ENCODE measurements at regions not wholly inside any gene's neighbourhood (a gene's known extent, or its start where the extent isn't known, plus 50 kb on each side); places are given as distances from the start of the nearest gene placed in this dataset.

DNA sequence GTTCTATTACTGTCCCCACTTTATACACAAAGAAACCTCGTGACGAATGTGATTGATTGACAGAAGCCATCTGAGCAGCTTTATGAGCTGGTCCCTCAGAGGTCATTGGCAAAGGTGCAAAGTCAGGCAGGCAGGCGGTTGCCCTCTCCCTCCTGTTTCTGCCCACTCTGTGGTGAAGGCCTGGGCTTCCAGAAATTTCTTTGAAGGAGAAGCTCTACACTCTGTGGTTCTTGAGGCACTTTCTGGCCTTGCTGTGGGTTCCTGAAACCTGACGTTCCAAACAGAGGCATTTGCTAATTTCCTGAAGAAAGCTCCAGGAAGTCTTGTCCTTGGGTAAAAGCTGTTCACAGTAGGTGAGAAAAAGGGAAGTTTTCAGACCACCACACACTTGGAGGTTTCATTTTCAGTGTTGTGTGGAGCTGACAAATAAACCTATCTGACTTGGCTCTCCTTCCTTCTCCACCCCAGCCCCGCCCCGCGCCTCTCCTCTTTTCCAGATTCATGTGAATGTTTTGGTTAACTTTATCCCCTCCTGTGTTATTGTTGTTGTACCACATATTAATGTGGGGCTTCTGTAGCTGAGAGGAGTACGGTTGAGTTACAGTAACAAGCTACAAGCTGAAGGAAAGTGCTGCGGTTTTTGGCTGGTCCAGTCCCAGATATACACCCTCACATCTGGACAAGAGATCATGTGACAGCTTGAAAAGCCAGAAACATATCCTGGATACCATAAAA, 274.1 kb downstream of the CLIC5 start:
- no peak for DNase-seq

DNA sequence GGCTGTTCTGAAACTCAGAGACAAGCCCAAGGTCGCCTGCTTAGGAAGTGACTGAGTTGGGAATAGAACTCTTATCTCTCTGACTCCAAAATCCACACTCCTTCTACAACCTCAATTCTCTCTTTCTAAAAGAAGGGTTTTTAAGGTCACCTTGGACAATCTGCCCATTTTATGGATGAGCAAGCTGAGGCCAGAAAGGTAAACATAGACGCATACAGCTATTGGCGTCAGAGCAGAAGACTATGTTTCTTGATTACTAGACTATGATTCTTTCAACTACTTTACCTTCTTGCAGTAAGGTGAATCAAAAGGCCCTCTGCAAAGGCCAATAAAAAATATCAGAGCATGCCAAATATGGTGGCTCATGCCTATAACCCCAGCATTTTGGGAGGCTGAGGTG, 276.6 kb downstream of the CLIC5 start:
- DNase-seq: no peak

DNA sequence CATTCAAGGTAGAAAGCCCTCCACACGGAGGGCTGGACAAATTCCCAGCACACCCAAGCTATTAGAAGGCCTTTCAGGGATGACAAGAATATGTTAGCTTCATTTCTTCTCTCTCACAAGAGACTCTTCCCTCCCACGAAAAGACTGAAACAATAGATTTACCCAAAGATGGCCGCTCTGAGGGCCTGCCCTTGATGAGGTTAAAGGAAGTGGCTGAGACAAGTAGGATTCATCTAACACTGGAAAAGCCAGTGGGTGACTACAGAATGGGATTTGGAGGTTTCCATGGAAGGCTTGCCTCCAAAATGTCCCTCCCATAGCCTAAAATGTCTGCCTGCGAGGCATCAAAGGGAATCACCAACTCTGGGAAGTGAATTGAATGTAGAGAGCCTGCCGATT, 277.6 kb downstream of the CLIC5 start:
- DNase-seq: no peak

DNA sequence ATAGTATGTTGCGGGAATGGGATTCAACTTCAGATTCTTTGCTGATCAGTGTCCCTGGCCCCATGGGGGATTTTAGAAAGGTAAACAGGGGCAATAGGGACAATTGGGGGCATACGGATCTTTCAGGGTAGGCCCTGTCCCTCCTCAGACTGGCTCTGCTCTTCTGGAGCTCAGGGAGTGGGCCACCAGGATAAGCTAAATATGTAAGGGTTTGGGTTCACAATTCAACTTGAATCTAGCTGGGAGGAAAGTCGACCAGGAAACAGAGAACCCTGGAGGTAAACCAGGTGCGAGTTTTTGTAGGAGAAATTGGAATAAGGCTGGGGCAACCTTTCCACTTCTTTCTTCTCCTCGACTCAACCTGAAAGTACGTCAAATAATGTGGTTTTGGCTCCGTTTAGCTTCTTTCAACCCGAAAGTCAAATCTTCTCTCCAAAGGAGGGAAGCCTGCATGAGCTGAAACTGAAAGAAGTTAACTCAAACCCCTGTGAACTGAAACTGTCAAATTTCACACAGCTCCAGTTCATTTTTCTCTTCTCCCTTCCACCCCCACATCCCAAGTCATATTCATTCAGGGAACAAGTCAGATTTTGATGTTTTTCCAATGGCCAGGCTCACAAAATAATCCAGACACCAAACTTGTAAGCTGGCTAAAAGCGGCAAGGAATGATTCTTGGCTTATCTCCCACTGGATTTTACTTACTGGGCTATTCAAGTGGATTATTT, 278.2 kb downstream of the CLIC5 start:
- DNase-seq: no peak

DNA sequence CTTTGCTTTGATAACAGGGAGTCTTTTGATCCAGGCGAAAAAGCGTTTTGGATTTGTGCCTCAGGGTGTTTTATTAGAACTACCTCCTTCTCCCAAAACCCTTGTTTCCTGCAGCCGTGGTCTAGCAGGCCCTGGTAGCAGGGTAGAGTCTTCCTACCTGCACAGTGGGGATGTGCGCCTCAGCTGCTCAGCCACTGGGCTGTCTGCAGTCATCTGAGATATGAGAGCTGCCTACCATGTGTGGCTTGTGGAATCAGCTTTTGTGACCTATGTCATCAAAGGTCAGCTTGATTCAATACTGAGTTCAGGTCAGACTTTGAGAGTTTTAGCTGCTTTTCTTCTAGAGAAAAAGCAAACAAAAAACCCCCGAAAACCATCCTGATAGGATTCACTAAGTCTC, 279.5 kb downstream of the CLIC5 start:
- DNase-seq: no peak

DNA sequence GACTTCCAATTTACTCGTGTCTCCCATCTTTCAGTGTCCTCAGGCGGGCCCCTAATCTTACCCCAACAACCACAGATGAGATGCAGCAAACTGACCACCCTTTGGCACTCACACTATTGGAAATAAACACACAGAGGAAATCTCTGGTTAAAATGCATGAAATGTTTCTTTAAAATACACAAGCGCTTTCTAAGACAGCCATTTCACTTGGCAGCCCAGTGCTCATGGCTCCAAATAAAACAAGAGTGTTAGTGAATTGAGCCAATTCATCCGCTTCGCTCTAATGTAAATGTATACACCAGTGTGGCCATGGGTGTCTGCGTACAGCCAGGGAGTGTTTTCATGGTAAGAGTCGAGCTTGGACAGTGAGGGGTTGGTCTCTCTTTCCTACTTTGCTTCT, 282.9 kb downstream of the CLIC5 start:
- DNase-seq: no peak

DNA sequence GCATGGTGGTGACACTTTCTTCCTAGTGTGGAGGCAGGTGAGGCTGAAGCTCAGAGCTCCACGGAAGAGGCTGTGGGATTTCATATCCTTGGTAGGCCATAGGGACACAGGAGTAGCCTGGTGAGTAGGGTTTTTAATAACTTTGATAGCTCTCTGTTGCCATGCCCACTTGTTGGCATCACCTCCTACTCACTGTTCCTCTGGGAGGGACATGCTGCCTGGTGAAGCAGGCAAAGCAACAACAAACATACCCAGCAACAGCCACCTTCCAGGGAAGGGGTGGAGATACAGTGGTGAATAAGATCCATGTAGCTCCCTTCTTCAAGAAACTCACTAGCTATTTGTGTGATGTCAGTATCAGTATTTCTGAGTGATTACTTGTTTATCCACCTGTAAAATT, 285.4 kb downstream of the CLIC5 start:
- no peak for DNase-seq

DNA sequence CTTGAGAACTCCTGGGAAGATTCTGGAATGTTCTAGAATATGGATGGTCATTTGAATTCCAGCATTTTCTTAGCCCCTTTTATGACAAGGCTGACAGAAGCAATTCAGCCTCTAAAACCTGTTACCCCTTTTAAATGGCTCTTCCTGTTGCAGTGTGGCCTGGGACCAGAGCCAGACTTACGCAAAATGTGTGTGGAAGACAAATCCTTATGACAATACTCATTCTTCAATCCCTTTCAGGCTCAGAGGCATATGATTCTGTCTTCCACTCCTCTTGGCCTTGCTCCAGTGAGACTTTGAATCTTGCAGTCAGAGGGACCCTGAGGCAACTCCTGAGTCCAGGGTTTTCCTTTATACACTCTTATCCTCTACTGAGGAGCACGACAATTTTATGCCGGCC, 287.0 kb downstream of the CLIC5 start:
- DNase-seq: no peak

DNA sequence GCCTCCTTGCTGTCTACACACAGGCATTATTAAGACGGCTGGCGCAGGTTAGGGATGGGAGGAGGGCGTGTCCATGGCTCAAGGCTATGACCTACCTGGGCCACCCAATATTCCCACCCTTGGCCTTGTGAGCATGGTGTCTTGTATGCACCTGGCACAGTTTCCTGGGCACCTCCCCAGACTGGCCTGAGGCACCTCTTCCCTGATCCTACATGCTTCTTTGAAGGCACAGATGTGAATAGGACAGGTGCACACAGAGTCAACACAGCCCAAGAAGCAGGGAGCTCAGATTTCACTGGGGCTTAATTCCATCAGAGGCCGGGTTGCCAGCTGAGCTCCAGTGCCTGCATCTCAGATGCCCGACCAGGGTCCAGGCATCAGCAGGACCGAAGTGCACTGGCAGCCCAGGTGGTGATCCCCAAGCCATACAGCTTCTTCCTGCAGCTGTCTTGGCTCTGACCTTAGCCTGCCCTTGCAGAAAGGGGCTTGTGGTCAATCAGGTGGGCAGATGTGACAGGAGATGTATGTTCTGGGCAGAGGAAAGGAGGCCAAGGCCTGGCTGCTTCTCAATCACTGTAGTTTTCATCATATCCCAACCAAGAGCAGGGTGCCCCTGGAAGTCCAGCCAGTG, 287.7 kb downstream of the CLIC5 start:
- peak in 2 of 3 experiments; percentile 38 to 41 for DNase-seq

DNA sequence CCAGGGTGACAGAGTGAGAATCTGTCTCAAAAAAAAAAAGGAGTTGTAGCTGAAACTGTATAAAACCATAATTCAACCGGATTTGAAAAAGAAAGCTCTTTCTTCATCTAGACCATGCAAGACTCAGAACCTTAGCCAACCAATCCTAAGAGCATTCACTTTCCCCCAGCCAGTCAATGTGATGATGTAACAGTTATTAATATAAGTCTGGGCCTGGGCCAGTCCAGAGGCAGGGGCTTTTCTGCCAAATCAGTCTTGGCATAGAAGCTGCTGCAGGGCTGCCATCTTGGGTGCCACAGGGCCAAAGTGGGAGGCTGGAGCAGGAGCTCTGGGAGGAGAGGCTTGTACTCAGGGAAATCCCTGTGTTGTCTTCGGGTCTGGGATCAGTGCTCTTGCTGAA, 288.4 kb downstream of the CLIC5 start:
- no peak for DNase-seq

DNA sequence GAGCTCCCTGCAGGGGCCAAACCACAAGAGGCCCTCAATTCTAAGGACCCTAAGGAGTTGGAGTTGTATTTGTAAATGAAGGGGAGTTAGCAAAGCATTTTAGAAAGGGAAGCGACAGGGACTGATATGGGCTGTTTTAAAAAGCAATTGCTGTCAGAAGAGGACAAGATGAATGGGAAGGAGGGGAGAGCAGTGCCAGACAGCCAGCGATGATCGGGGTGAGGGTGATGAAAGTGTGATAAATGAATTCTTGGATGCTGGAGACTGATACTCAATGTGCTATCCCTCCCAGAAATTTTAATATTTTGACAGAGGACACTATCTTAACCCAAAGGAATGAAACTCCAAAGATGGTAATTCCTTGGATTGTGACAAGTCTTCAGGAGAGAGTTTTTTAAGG, 289.2 kb downstream of the CLIC5 start:
- DNase-seq: no peak

DNA sequence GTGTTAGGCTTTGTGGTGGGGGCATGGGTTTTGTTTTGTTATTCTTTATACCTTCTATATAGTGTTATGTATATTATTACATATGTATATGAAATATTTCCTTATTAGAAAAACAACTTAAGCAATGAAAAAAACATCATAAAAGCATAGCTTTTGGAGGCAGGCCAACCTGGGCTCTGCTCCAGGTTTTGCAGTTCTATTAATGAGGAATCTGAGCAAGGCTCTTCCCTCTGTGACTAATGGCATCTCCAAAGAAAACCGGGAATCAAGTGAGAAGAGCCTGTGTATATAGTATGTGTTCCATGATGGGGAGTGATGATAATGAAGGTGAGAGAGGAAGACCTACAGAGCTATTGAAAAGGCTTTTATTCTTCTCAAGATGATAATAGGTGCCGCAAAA, 291.1 kb downstream of the CLIC5 start:
- DNase-seq: no peak

DNA sequence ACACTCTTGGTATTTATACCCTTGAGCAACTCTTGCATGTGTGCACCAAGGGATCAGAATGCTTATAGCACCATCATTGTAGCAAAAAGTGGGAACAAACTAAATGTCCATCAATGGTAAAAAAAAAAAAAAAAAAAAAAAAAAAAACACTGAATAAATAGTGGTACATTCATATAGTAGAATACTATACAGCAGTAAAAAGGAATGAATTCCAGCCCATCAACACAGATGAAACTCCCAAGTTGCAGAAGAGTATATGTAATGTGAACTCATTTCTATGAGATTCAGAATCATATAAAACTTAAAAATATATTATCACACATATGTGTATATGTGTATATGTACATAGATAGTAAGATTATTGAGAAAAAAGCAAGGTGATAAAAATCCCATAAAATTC, 291.6 kb downstream of the CLIC5 start:
- DNase-seq: no peak

DNA sequence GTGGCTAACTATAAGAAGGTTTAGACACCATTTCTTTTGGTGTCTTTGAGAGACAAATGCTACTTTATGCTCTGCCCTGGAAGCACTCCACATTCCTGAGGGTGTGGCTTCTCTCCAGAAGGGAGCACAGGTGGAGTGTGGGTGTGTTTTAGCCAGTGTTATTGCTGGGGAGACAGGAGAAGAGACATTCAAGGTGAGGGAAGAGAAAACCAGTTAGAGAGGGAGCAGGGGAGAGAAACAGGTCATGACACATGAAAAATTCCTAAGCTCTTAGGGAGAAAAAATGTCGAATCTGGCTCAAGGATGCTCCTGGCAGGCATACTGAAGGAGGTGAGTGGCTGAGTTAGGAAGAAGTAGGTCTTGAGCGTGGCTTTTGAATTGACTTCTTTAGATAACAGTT, 292.8 kb downstream of the CLIC5 start:
- no peak for DNase-seq

DNA sequence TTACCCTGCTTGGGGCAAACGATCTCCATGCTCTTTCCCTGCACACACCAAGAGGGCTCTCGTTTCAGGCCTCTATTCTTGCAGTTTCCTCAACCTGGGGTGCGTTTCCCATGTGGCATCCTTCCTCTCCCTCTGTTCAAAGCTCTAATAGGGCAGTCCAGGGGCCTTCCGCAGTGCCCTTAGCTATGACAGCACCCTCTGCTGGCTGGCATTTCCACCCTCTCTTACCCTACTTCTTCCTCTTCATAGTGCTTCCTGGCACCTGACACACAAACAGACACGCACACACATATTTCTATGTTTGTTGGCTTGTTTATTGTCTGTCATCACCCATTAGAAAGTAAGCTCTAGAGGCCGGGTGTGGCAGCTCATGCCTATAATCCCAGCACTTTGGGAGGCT, 294.0 kb downstream of the CLIC5 start:
- no peak for DNase-seq

DNA sequence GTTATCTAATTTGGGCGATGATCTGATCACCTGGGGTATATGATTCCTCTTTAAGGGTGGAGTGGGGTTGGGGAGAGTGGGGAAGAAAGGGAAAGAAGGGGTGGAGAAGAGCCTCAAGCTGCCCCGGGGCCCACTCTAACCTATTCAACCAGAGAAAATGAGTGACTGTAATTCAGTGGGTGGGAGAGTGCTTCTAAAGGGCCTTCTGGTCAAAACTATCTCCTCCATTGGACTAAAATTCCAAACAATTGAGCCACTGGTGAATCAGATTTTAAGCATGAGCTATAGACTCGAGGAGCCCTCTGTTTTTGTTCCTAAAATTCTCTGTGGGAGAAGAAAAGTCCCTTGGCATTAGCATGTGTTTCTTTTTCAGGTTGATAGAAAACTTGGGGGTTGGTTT, 296.8 kb downstream of the CLIC5 start:
- DNase-seq: no peak

DNA sequence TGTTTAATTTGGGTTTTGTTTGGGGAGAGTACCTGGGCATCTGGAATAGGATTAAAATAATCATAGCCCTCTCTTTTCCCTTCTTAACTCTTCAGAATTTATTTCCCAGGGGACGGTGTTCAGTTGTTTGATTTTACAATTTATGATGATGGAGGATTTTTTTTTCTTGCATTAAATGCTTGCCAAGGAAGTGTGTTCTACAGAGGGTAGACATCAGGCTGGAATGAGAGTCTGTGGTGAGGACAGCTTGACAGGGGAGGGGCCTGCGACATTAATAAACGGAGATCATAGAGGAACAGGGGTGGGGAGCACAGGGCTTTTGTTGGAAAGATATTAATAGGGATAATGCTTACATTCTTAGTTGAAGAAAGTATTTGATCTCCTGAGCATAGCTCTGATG, 297.5 kb downstream of the CLIC5 start:
- no peak for DNase-seq

DNA sequence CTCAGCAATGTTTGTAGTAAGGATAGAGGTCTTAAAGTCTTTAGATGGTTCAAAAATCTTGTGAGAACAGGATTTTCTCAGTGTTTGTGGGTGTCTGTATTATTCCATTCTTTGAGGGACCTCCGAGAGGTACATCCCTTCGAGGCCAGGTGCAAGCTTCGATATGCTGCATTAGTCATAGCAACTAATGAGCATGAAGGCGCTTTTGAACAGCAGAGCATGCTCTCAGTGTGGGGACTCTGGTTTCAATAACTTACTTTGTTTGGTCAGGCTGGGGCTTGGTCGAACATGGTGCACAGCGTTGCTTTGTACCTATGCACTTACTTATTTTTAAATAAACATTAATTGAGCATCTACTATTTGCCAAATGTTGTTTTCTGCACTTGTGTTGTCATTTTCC, 297.9 kb downstream of the CLIC5 start:
- no peak for DNase-seq

DNA sequence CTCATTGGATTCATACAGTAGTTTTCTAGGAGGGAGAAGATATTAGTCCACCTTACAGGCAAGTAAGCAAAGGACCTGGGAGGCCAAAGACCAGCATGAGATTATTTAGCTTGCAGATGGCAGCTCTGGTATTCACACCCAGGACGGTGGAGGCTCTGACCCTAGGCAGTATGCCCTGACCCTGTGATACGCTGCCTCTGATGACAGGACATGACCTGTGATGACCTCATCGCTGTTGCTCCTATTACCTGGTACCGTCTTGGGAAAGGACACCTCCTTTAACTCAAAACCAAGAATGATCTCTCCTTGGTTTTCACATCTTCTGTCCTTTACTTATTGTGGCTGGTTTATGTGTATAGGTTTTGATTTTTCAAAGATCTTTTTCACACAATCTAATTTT, 298.6 kb downstream of the CLIC5 start:
- no peak for DNase-seq

DNA sequence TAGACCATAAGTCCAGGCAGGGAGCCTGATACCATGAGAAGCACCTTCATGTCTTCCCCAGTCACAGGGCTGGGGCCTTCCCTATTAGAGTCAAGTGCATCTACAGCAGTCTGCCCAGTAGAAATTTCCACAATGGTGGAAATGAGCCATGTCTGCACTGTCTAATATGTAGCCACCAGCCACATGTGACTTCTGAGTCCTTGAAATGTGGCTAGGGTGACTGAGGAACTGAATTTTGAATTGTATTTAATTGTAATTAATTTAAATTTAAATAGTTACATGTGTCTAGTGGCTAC, 300.2 kb downstream of the CLIC5 start:
- no peak for DNase-seq

DNA sequence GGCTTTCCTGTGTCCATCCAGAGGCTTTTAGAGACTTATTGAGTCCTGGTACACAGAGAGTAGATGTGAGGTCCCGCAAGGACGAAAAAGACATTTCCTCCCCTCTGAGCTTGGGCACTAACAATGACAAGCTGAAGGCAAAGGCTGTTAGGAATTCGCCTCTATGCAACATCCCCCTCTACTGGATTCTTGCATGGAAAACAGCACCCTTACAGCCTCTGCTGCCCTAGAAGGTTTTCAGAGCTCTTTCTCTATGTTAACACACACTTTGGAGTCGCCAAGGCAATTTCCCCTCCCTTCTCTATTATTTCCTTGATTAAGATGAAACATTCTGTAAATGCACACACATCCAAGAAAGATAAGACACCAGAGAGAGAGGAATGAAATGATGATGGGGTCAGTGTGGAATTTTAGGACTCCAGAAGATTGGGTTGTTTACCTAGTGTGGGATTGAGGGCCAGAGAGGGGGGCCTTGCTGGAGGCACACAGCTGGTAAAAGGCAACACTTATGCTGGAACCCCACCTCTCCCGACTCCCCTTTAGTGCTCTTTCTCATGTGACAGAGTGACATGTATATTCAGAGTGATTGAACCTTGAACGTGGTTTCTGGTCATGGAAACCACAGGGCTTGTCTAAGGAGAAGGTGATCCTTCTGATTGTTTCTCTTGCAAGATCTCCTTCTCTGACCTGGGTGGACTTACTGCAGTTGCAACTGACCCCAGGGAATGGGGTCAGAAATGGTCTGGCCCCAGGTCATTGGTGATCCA, 300.7 kb downstream of the CLIC5 start:
- peak; percentile 56 to 86 (median 64) for DNase-seq

DNA sequence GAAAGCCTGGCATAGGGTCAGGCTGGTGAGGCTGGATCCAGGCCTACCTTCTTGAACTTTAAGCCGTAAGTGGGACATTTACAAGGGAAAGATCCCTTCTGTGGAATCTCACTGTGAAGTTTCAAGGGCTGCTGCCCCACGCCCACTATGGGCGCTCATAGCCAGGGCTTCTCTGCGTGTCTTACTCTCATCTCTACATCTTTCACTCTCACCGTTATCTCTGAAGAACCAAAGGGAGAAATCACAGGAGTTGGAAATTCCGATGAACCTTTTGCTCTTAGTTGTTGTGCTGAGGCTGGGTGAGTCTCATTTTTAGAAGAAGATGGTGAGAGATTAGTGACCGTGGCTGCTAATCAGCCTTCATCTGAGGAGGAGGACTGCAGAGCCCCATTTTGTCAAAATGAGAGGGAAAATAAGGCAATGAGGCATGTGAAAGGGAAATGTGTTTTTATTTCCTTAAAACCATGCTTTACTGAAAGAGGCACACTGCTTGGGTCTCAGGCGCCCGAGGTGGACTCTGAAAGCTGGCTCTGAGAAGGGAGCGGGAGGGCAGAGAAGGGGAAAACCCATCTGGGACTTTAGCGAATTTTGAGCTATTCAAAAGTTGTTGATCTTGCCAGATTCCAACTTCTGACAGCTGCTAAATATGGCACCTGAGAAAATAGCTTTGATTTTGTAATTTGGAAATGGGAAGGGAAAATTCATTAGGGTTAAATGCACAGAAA, 301.5 kb downstream of the CLIC5 start:
- no peak for DNase-seq

Measured in NCI-H1417 (cell line).